Memory B cell (primary cell): ENCODE measurements at regions not wholly inside any gene's neighbourhood (a gene's known extent, or its start where the extent isn't known, plus 50 kb on each side); places are given as distances from the start of the nearest gene placed in this dataset.

Experiments used
- ATAC-seq: fragments of 150-1000 bp; cut with Tn5 transposase; 2 replicates; pipeline ENCODE4 v1.10.0; 2021; ENCODE audit warnings: low read depth, mild to moderate bottlenecking, moderate library complexity
- DNase-seq, 2 donors: peaks; one replicate each; pipeline ENCODE4 v3.0.0; 2022; ENCODE audit warnings: low spot score in 2 of 2
- H3K27ac Mint-ChIP-seq: one replicate; pipeline ENCODE4 v1.8.0; 2022; ENCODE audit warnings: mild to moderate bottlenecking, moderate library complexity, mixed read lengths
- H3K27me3 Mint-ChIP-seq: one replicate; pipeline ENCODE4 v1.8.0; 2022; ENCODE audit warnings: mixed read lengths
- H3K36me3 Mint-ChIP-seq: one replicate; pipeline ENCODE4 v1.8.0; 2022; ENCODE audit warnings: mild to moderate bottlenecking, mixed read lengths
- H3K4me1 Mint-ChIP-seq: one replicate; pipeline ENCODE4 v1.8.0; 2022; ENCODE audit warnings: mixed read lengths
- H3K4me3 Mint-ChIP-seq: one replicate; pipeline ENCODE4 v1.8.0; 2022; ENCODE audit warnings: mild to moderate bottlenecking, moderate library complexity, mixed read lengths
- H3K9me3 Mint-ChIP-seq: one replicate; pipeline ENCODE4 v1.8.0; 2022; ENCODE audit warnings: mixed read lengths

GRCh38 chr4:141430686-141431085, 205.7 kb upstream of the IL15 start:
- ATAC-seq: no peak
- Mint-ChIP-seq H3K4me3 (no peak overlapping the region), H3K4me1 (no peaks in the 10 kb centered on the region)

DNA sequence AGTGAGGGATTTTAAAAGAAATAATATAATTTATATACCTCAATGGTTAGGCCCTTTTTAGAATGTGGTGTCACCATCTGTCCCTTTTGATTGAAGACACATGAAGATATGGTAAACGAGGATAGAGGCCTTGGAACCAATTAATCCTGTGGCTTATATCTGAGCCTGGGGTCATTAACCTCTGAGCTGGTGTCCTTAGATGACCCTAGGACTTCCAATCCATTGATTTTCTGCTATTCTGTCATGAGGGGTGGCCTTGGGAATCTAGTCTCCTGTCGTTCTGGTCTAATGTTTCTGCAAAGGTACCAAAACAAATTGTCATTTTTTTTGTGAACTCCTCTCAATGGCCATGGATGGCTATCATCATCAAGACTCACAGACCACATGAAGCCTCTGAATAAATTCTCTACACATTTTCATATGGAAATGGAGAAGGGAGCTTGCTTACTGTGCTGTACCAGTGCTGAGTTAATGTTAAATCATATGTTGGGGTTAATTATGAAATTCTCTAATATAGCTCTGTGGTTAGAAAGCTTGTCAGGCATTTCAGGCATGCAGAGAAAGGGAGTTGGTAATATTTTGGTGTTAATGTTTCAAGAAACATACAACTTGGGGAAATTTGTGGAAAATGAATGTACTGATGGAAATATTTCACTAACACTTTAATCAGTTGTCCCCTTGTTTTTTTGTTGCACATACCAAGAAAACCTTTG, 204.2 kb upstream of the IL15 start:
- peaks cover under 1% of the 10 kb centered on the region for H3K27me3 Mint-ChIP-seq

More at GRCh38 chr4:141430686-141431085, 205.7 kb upstream of the IL15 start:
- Mint-ChIP-seq H3K36me3 (peaks cover 1% of the 10 kb centered on the region), H3K9me3 (peaks cover 2% of the 10 kb centered on the region), H3K27ac (no peak overlapping the region), H3K27me3 (peaks cover 3% of the 10 kb centered on the region)
- DNase-seq: no peak

DNA sequence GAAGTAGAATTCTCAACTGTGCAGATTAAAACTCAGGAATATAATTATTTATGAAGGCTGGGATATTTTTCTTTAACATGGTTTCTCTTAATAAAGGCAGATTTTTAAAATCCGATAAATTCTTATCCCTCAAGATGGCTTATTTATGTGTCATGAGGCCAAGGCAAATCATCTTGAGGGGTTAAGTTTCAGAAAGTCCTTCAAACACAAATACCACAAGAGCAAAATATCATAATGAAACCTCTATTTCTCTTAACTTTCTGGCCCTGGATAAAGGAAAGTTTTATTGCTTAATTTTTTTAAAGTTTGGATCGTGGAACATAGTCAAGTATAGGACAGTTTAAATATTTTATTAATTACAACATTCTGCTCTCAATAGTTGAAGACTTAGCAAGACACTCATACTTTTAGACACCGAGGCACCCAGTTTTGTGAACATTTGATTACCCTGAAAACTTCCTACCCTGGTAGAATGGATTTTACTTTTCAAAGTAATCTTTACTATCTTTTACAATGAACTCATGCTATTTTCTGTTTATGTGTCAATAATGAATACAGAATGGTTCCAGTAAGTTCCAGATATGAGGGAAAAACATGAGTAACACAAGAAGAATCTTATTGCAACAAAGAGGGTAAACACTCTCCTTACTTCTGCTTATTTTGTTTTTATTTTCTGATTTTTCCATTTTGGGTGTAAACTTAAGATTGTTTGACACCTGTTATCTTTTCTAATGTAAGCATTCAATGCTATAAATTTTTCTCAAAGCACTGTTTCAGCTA, 200.7 kb upstream of the IL15 start:
- no peaks in the 10 kb centered on the region for H3K4me1 Mint-ChIP-seq
- peaks cover 2% of the 10 kb centered on the region for H3K9me3 Mint-ChIP-seq
- DNase-seq (no peak), ATAC-seq (no peak)
- H3K4me3 Mint-ChIP-seq: no peak overlapping the region
- no peak overlapping the region for H3K27ac Mint-ChIP-seq
- peaks cover 1% of the 10 kb centered on the region for H3K36me3 Mint-ChIP-seq
- peaks cover 1% of the 10 kb centered on the region for H3K27me3 Mint-ChIP-seq

More for the DNA sequence above, 204.2 kb upstream of the IL15 start:
- H3K9me3 Mint-ChIP-seq: peaks cover 2% of the 10 kb centered on the region
- H3K4me1 Mint-ChIP-seq: no peaks in the 10 kb centered on the region
- no peak overlapping the region for H3K27ac Mint-ChIP-seq
- H3K4me3 Mint-ChIP-seq: no peak overlapping the region
- ATAC-seq (no peak), DNase-seq (no peak)
- H3K36me3 Mint-ChIP-seq: peaks cover 1% of the 10 kb centered on the region

DNA sequence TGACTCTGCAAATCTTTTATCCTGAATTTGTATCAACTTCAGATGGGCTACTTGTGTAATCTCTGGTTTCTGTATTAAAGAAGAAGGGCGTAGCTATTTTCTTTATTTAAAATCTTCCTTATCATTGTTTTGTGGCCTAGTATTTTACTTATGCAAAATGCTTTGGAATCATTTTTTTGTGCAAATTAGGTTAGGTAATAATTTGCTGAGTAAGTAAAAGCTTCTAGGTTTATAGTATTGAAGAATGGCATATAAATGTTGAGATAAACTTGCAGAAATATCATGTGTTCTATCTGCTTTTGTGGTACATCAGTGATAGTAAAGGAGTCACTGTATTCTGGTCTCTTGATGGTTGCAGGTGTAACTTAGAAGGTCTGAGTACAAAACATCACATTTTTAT, 197.2 kb upstream of the IL15 start:
- DNase-seq (no peak), ATAC-seq (no peak)
- Mint-ChIP-seq H3K9me3 (no peaks in the 10 kb centered on the region), H3K36me3 (no peaks in the 10 kb centered on the region), H3K4me3 (no peak overlapping the region), H3K27ac (no peak overlapping the region), H3K4me1 (no peaks in the 10 kb centered on the region), H3K27me3 (peaks cover 1% of the 10 kb centered on the region)

DNA sequence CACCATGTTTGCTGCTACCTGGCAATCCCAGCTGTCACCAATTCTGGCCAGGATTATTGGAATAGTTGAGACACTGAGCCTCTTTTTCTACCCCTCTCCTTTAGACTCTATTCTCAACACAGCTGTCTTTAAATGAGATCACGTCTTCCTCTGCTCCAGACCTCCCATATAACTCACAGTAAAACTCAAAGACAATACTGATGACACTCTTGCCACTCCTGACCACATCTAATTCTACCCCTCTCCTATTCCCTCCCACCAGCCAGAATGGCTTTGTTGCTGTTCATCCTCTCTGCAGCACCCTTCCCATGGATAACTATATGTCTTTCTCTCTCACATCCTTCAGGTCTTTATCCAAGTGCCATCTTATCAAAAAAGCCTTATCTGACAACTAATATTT, 188.6 kb upstream of the IL15 start:
- Mint-ChIP-seq H3K27me3 (peaks cover 2% of the 10 kb centered on the region), H3K4me3 (no peak overlapping the region), H3K36me3 (no peaks in the 10 kb centered on the region), H3K27ac (no peak overlapping the region), H3K4me1 (peaks cover 2% of the 10 kb centered on the region), H3K9me3 (peaks cover 3% of the 10 kb centered on the region)
- ATAC-seq (no peak), DNase-seq (no peak)

DNA sequence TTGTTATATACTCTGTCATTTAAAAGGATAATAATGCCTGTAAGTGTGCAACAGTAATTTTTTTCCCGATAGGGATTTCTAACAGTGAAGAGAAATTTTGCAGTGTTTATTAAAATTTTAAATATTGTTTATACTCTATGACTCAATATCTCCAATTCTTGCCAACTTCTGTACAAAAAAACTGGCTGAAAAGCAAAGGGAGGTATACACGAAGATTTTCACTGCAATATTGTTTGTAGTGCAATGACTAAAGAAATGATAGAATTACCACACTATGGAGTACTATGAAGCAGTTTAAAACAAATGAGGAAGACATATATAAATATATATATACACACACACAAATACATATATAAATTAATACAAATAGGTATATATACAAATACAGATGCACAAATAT, 187.9 kb upstream of the IL15 start:
- Mint-ChIP-seq H3K36me3 (no peaks in the 10 kb centered on the region), H3K4me3 (no peak overlapping the region), H3K27ac (no peak overlapping the region), H3K27me3 (peaks cover 2% of the 10 kb centered on the region), H3K4me1 (peaks cover 2% of the 10 kb centered on the region), H3K9me3 (peaks cover 3% of the 10 kb centered on the region)
- ATAC-seq (no peak), DNase-seq (no peak)

DNA sequence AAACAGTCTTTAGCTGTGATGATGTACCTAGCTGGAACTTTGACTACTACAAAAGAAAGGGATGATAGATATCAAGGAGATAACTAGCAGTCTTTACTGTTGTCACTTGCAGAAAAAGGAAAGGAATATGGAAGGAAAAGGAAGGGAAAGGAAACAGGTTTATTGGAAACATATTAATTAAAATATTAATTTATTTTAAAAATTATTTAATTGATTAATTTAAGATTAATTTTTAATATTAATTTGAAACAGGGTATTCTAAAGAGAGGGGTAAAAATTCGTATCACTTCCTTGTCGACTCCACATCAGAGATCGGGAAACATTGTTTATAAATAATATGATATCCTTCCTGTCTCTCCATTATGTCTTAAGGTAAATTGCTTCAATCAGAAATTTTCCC, 186.5 kb upstream of the IL15 start:
- peaks cover 3% of the 10 kb centered on the region for H3K9me3 Mint-ChIP-seq
- H3K4me3 Mint-ChIP-seq: no peak overlapping the region
- H3K4me1 Mint-ChIP-seq: peaks cover 2% of the 10 kb centered on the region
- DNase-seq (no peak), ATAC-seq (no peak)
- H3K36me3 Mint-ChIP-seq: no peaks in the 10 kb centered on the region
- H3K27me3 Mint-ChIP-seq: peaks cover 2% of the 10 kb centered on the region
- H3K27ac Mint-ChIP-seq: no peak overlapping the region

DNA sequence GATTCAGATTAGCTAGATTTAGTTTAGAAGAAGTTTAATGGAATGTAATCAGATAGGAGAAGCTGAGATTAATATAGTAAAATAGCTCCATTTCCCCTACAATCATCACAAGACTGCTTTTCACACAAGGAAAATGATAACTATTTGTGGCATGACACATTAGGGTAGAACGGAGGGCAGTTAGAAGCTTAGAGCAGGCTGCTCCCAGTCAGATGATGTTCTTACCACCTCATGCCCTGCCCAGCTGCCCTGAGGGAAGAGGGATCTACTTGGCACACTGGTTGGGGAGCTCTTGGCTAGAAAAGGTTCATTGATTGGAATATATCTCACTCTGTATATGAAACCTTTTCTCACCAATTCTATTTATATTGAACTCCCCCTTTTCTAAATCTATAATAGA, 180.7 kb upstream of the IL15 start:
- Mint-ChIP-seq H3K4me1 (peaks cover 2% of the 10 kb centered on the region), H3K27me3 (no peaks in the 10 kb centered on the region), H3K4me3 (no peak overlapping the region), H3K36me3 (no peaks in the 10 kb centered on the region), H3K27ac (no peak overlapping the region), H3K9me3 (peaks cover under 1% of the 10 kb centered on the region)
- no peak for DNase-seq
- ATAC-seq: no peak

GRCh38 chr4:141457653-141458052, 178.7 kb upstream of the IL15 start:
- no peak for DNase-seq
- Mint-ChIP-seq H3K27me3 (no peaks in the 10 kb centered on the region), H3K27ac (no peak overlapping the region), H3K4me1 (peaks cover 2% of the 10 kb centered on the region), H3K4me3 (no peak overlapping the region), H3K36me3 (no peaks in the 10 kb centered on the region), H3K9me3 (no peaks in the 10 kb centered on the region)
- ATAC-seq: no peak

- H3K36me3 Mint-ChIP-seq: no peaks in the 10 kb centered on the region
- ATAC-seq: no peak
- H3K4me1 Mint-ChIP-seq: peaks cover 2% of the 10 kb centered on the region
- no peak for DNase-seq
- H3K27ac Mint-ChIP-seq: no peak overlapping the region
- no peaks in the 10 kb centered on the region for H3K9me3 Mint-ChIP-seq
- H3K27me3 Mint-ChIP-seq: no peaks in the 10 kb centered on the region
- H3K4me3 Mint-ChIP-seq: no peak overlapping the region
These were observed 177.9 kb upstream of the IL15 start for GRCh38 chr4:141458501-141458900.

GRCh38 chr4:141459020-141459419, 177.4 kb upstream of the IL15 start:
- no peak for ATAC-seq
- no peaks in the 10 kb centered on the region for H3K27me3 Mint-ChIP-seq
- H3K9me3 Mint-ChIP-seq: no peaks in the 10 kb centered on the region
- H3K27ac Mint-ChIP-seq: no peak overlapping the region
- H3K4me1 Mint-ChIP-seq: peaks cover 2% of the 10 kb centered on the region
- DNase-seq: no peak
- H3K36me3 Mint-ChIP-seq: no peaks in the 10 kb centered on the region
- H3K4me3 Mint-ChIP-seq: no peak overlapping the region

DNA sequence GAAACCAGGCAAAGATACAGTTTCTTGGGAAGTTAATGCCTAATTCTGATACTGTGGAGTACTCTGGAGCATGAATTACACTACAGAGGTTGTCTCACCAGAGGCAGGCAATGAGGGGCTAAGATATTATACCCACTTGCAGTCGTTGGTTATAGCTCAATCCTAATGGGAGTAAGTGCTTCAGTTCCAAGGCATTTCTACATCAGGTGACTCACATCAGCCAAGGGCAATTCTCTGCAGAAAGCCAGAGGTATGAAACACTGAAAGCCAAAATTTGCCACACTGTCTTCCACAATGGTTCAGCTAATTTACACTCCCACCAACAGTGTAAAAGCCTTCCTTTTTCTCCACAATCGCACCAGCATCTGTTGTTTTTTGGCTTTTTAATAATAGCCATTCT, 174.0 kb upstream of the IL15 start:
- ATAC-seq: no peak
- peaks cover 2% of the 10 kb centered on the region for H3K4me1 Mint-ChIP-seq
- no peaks in the 10 kb centered on the region for H3K27me3 Mint-ChIP-seq
- H3K9me3 Mint-ChIP-seq: no peaks in the 10 kb centered on the region
- H3K27ac Mint-ChIP-seq: no peak overlapping the region
- no peak overlapping the region for H3K4me3 Mint-ChIP-seq
- no peak for DNase-seq
- no peaks in the 10 kb centered on the region for H3K36me3 Mint-ChIP-seq

GRCh38 chr4:141463678-141464077, 172.7 kb upstream of the IL15 start:
- no peaks in the 10 kb centered on the region for H3K9me3 Mint-ChIP-seq
- DNase-seq (no peak), ATAC-seq (no peak)
- H3K36me3 Mint-ChIP-seq: no peaks in the 10 kb centered on the region
- peaks cover under 1% of the 10 kb centered on the region for H3K4me1 Mint-ChIP-seq
- H3K27me3 Mint-ChIP-seq: no peaks in the 10 kb centered on the region
- H3K4me3 Mint-ChIP-seq: no peak overlapping the region
- H3K27ac Mint-ChIP-seq: no peak overlapping the region

GRCh38 chr4:141464366-141464765, 172.0 kb upstream of the IL15 start:
- H3K9me3 Mint-ChIP-seq: no peaks in the 10 kb centered on the region
- no peak for DNase-seq
- H3K27ac Mint-ChIP-seq: no peak overlapping the region
- no peak for ATAC-seq
- no peaks in the 10 kb centered on the region for H3K4me1 Mint-ChIP-seq
- no peaks in the 10 kb centered on the region for H3K27me3 Mint-ChIP-seq
- no peak overlapping the region for H3K4me3 Mint-ChIP-seq
- H3K36me3 Mint-ChIP-seq: no peaks in the 10 kb centered on the region

DNA sequence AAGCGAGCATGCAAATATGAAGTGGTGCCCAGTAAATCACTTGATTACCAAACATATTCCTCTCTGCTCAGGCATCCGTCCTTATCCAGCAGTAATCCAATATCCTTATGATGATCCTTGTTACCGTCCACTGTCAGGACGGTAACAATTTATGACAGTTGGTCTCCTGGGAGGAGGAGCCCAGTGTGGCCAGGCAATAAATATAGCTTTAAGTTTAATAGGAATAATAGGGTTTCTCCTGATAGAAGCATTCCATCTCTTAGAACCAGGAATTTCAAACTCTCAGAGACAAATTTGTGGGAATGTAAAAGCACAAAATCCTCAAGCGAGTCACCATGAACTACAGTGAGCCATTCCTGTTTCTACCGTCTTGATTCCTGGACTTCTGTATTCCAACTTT, 171.2 kb upstream of the IL15 start:
- Mint-ChIP-seq H3K36me3 (no peaks in the 10 kb centered on the region), H3K27ac (no peak overlapping the region), H3K4me3 (no peak overlapping the region), H3K27me3 (no peaks in the 10 kb centered on the region), H3K4me1 (no peaks in the 10 kb centered on the region), H3K9me3 (no peaks in the 10 kb centered on the region)
- DNase-seq (no peak), ATAC-seq (no peak)
